DND-41 (cell line): ENCODE measurements at regions not wholly inside any gene's neighbourhood (a gene's known extent, or its start where the extent isn't known, plus 50 kb on each side); places are given as distances from the start of the nearest gene placed in this dataset.

ENCODE experiments used
- ATAC-seq: fragments of 200-7000 bp; cut with Tn5 transposase; 3 replicates; pipeline ENCODE4 v1.9.1; 2021; ENCODE audit warnings: low read depth; ENCODE audit not compliant: insufficient read depth
- DNase-seq: peaks from one replicate; pipeline ENCODE4 v3.0.0-alpha.2; 2020
- H2AFZ ChIP-seq: 2 replicates; pipeline ENCODE4 v1.6.0; 2012; ENCODE audit warnings: low read depth, low read length
- H3K27ac ChIP-seq: 2 replicates; pipeline ENCODE4 v1.5.1; 2012; ENCODE audit warnings: low read length, inconsistent platforms
- H3K27me3 ChIP-seq: fragments of 200-600 bp; sonication (generic); 2 replicates; pipeline ENCODE4 v1.6.0; 2012; ENCODE audit warnings: low read length, mild to moderate bottlenecking, inconsistent platforms; ENCODE audit not compliant: insufficient read depth, poor library complexity
- H3K36me3 ChIP-seq: 2 replicates; pipeline ENCODE4 v1.5.1; 2012; ENCODE audit warnings: low read length, inconsistent platforms; ENCODE audit not compliant: insufficient read depth
- H3K4me1 ChIP-seq: 2 replicates; pipeline ENCODE4 v1.5.1; 2012; ENCODE audit warnings: mild to moderate bottlenecking, low read length; ENCODE audit not compliant: insufficient read depth
- H3K4me2 ChIP-seq: 2 replicates; pipeline ENCODE4 v1.6.0; 2012; ENCODE audit warnings: mild to moderate bottlenecking, moderate library complexity, low read length, inconsistent platforms; ENCODE audit not compliant: insufficient read depth
- H3K4me3 ChIP-seq, 2 experiments: fragments of 200-600 bp in 1 of 2; shearing (Covaris generic) in 1 of 2; 2 replicates each; pipeline ENCODE4 v1.5.1; 2012 to 2016; ENCODE audit warnings: inconsistent platforms in 2 of 2, low read length in 2 of 2, mild to moderate bottlenecking in 2 of 2, low read depth in 1 of 2, moderate library complexity in 1 of 2
- H3K79me2 ChIP-seq: 2 replicates; pipeline ENCODE4 v1.6.0; 2012; ENCODE audit warnings: low read length, inconsistent platforms; ENCODE audit not compliant: insufficient read depth
- H3K9ac ChIP-seq: 2 replicates; pipeline ENCODE4 v1.6.0; 2012; ENCODE audit warnings: low read depth, mild to moderate bottlenecking, inconsistent platforms, low read length, moderate library complexity
- H3K9me3 ChIP-seq: 2 replicates; pipeline ENCODE4 v1.5.1; 2012; ENCODE audit warnings: low read length, moderate library complexity, mild to moderate bottlenecking, inconsistent platforms; ENCODE audit not compliant: insufficient read depth, severe bottlenecking
- H4K20me1 ChIP-seq: 2 replicates; pipeline ENCODE4 v1.6.0; 2012; ENCODE audit warnings: low read length; ENCODE audit not compliant: insufficient read depth
- CTCF ChIP-seq: IDR thresholded peaks from 2 replicates; pipeline ENCODE4 v1.5.1; 2012; ENCODE audit warnings: borderline replicate concordance, low read length, moderate library complexity, mild to moderate bottlenecking; ENCODE audit not compliant: poor library complexity, severe bottlenecking; ENCODE audit errors: extremely low read depth
- EZH2 ChIP-seq: IDR thresholded peaks from 3 replicates; pipeline ENCODE4 v1.6.1; 2012; ENCODE audit warnings: borderline replicate concordance, low read depth, mild to moderate bottlenecking, moderate library complexity, low read length, inconsistent platforms; ENCODE audit not compliant: severe bottlenecking

- no peak for ATAC-seq
- H3K4me3 ChIP-seq: no peak overlapping the region
- no peak overlapping the region for H2AFZ ChIP-seq
- no peak overlapping the region for H3K27ac ChIP-seq
- H3K9ac ChIP-seq: no peak overlapping the region
- TF ChIP-seq EZH2 (no peak), CTCF (no peak)
- no peaks in the 10 kb centered on the region for H3K4me1 ChIP-seq
- no peaks in the 10 kb centered on the region for H3K36me3 ChIP-seq
- H3K9me3 ChIP-seq: no peaks in the 10 kb centered on the region
- no peaks in the 10 kb centered on the region for H4K20me1 ChIP-seq
- no peaks in the 10 kb centered on the region for H3K79me2 ChIP-seq
- no peaks in the 10 kb centered on the region for H3K27me3 ChIP-seq
- DNase-seq: no peak
- no peak overlapping the region for H3K4me2 ChIP-seq
These were observed 190.7 kb downstream of the BCL11B start for GRCh38 chr14:99081156-99081765.

- H4K20me1 ChIP-seq: no peaks in the 10 kb centered on the region
- no peak overlapping the region for H3K4me3 ChIP-seq
- no peak for ATAC-seq
- H3K9me3 ChIP-seq: no peaks in the 10 kb centered on the region
- H3K27ac ChIP-seq: no peak overlapping the region
- H3K27me3 ChIP-seq: no peaks in the 10 kb centered on the region
- H3K9ac ChIP-seq: no peak overlapping the region
- H3K4me1 ChIP-seq: no peaks in the 10 kb centered on the region
- H3K4me2 ChIP-seq: no peak overlapping the region
- no peak for DNase-seq
- no peak overlapping the region for H2AFZ ChIP-seq
- TF ChIP-seq CTCF (no peak), EZH2 (no peak)
- H3K36me3 ChIP-seq: no peaks in the 10 kb centered on the region
- no peaks in the 10 kb centered on the region for H3K79me2 ChIP-seq
These were observed 190.1 kb downstream of the BCL11B start for GRCh38 chr14:99081880-99082279.

GRCh38 chr14:99093532-99094517, 178.2 kb downstream of the BCL11B start:
- Histone ChIP-seq H3K27ac (no peak overlapping the region), H3K4me1 (no peaks in the 10 kb centered on the region), H3K27me3 (no peaks in the 10 kb centered on the region), H3K4me3 (no peak overlapping the region), H3K36me3 (no peaks in the 10 kb centered on the region), H3K9me3 (no peaks in the 10 kb centered on the region), H3K4me2 (no peak overlapping the region), H3K79me2 (no peaks in the 10 kb centered on the region), H2AFZ (no peak overlapping the region), H4K20me1 (no peaks in the 10 kb centered on the region), H3K9ac (no peak overlapping the region)
- no peak for TF ChIP-seq EZH2
- TF ChIP-seq CTCF: no peak
- DNase-seq (no peak), ATAC-seq (no peak)
